GM18861 (cell line): ENCODE measurements at regions not wholly inside any gene's neighbourhood (a gene's known extent, or its start where the extent isn't known, plus 50 kb on each side); places are given as distances from the start of the nearest gene placed in this dataset.
A peak's percentile ranks its signal among the peaks of the same experiment; 100 is the strongest.

Experiments
- ATAC-seq: cut with Tn5 transposase; IDR thresholded peaks from one replicate; pipeline ENCODE4 v1.9.1; 2021; ENCODE audit not compliant: unreplicated experiment

GRCh38 chr9:107118863-107119624 lies 164.0 kb upstream of the RAD23B start:
- no peak for ATAC-seq

GRCh38 chr9:107119735-107120134 lies 163.3 kb upstream of the RAD23B start:
- ATAC-seq: no peak

GRCh38 chr9:107123389-107123788 lies 159.7 kb upstream of the RAD23B start:
- ATAC-seq: no peak

GRCh38 chr9:107127608-107128007 lies 155.5 kb upstream of the RAD23B start:
- no peak for ATAC-seq

GRCh38 chr9:107131108-107131799 lies 151.8 kb upstream of the RAD23B start:
- no peak for ATAC-seq

GRCh38 chr9:107136296-107136695 lies 146.8 kb upstream of the RAD23B start:
- ATAC-seq: no peak

GRCh38 chr9:107137495-107138202 lies 145.4 kb upstream of the RAD23B start:
- ATAC-seq: no peak

- no peak for ATAC-seq
Observed at GRCh38 chr9:107138261-107138992, 144.7 kb upstream of the RAD23B start.

GRCh38 chr9:107141967-107142366 lies 141.1 kb upstream of the RAD23B start:
- no peak for ATAC-seq

GRCh38 chr9:107142430-107142829 lies 140.6 kb upstream of the RAD23B start:
- no peak for ATAC-seq

GRCh38 chr9:107142896-107143603 lies 140.0 kb upstream of the RAD23B start:
- ATAC-seq: no peak

- no peak for ATAC-seq
Observed at GRCh38 chr9:107144475-107144874, 138.6 kb upstream of the RAD23B start.

- ATAC-seq: no peak
Observed at GRCh38 chr9:107147134-107147533, 135.9 kb upstream of the RAD23B start.

GRCh38 chr9:107148216-107148615 lies 134.9 kb upstream of the RAD23B start:
- no peak for ATAC-seq

GRCh38 chr9:107149756-107150155 lies 133.3 kb upstream of the RAD23B start:
- ATAC-seq: no peak

GRCh38 chr9:107153336-107153735 lies 129.7 kb upstream of the RAD23B start:
- ATAC-seq: no peak

GRCh38 chr9:107154291-107154690 lies 128.8 kb upstream of the RAD23B start:
- no peak for ATAC-seq

GRCh38 chr9:107154766-107155165 lies 128.3 kb upstream of the RAD23B start:
- ATAC-seq: no peak

GRCh38 chr9:107155244-107155817 lies 127.7 kb upstream of the RAD23B start:
- no peak for ATAC-seq

- ATAC-seq: peak; percentile 80
Observed at GRCh38 chr9:107158321-107158720, 124.8 kb upstream of the RAD23B start.
